Activated naive CD4-positive, alpha-beta T cell treated with Interleukin-2 at 50 U/mL for 16 hours (primary cell): ENCODE measurements at regions not wholly inside any gene's neighbourhood (a gene's known extent, or its start where the extent isn't known, plus 50 kb on each side); places are given as distances from the start of the nearest gene placed in this dataset.

Experiments
- DNase-seq: peaks from one replicate; pipeline ENCODE4 v3.0.0-alpha.2; 2020

- no peak for DNase-seq
Observed at GRCh38 chr2:129061069-129061768, 742.6 kb upstream of the HS6ST1 start.

- DNase-seq = no peak
Observed at GRCh38 chr2:129061769-129062121, 743.1 kb upstream of the HS6ST1 start.

- no peak for DNase-seq
Observed at GRCh38 chr2:129062146-129062912, 743.7 kb upstream of the HS6ST1 start.

GRCh38 chr2:129067070-129067469 lies 748.4 kb upstream of the HS6ST1 start:
- DNase-seq = no peak

- DNase-seq = no peak
Observed at GRCh38 chr2:129067953-129068352, 749.3 kb upstream of the HS6ST1 start.

GRCh38 chr2:129068543-129068942 lies 749.9 kb upstream of the HS6ST1 start:
- DNase-seq = no peak

- no peak for DNase-seq
Observed at GRCh38 chr2:129069875-129070594, 751.4 kb upstream of the HS6ST1 start.

GRCh38 chr2:129070663-129071062 lies 752.0 kb upstream of the HS6ST1 start:
- DNase-seq = no peak

- DNase-seq = no peak
Observed at GRCh38 chr2:129071531-129071930, 752.9 kb upstream of the HS6ST1 start.

- DNase-seq = no peak
Observed at GRCh38 chr2:129074298-129074920, 755.7 kb upstream of the HS6ST1 start.

- DNase-seq = no peak
Observed at GRCh38 chr2:129078548-129078947, 759.9 kb upstream of the HS6ST1 start.

- DNase-seq = no peak
Observed at GRCh38 chr2:129080715-129081476, 762.2 kb upstream of the HS6ST1 start.

- no peak for DNase-seq
Observed at GRCh38 chr2:129085386-129085785, 766.7 kb upstream of the HS6ST1 start.

- DNase-seq = no peak
Observed at GRCh38 chr2:129087133-129087813, 768.6 kb upstream of the HS6ST1 start.

- no peak for DNase-seq
Observed at GRCh38 chr2:129091620-129092019, 773.0 kb upstream of the HS6ST1 start.

- DNase-seq = no peak
Observed at GRCh38 chr2:129092956-129093355, 774.3 kb upstream of the HS6ST1 start.

GRCh38 chr2:129101186-129101585 lies 782.5 kb upstream of the HS6ST1 start:
- DNase-seq = no peak

GRCh38 chr2:129103936-129104878 lies 785.5 kb upstream of the HS6ST1 start:
- no peak for DNase-seq

- no peak for DNase-seq
Observed at GRCh38 chr2:129112181-129112580, 793.5 kb upstream of the HS6ST1 start.

GRCh38 chr2:129113776-129114175 lies 795.1 kb upstream of the HS6ST1 start:
- no peak for DNase-seq

GRCh38 chr2:129117434-129117833 lies 798.8 kb upstream of the HS6ST1 start:
- DNase-seq = no peak
